ENCODE measurements at regions not wholly inside any gene's neighbourhood (a gene's known extent, or its start where the extent isn't known, plus 50 kb on each side); places are given as distances from the start of the nearest gene placed in this dataset.

GRCh38 chr9:13725516-13725915 lies 446.0 kb upstream of the MPDZ start:
- CTCF ChIA-PET (ENCODE audit: low intra/inter-chr PET ratio, low total read pairs) = no interaction called here
- DNase-seq (ENCODE audit: low spot score) (no peak), FAIRE-seq (no peak), ATAC-seq (no peak)
- POLR2A ChIA-PET = no interaction called here
- TF ChIP-seq ZNF615 (CRISPR knock-in tag; IDR thresholded peaks at IDR 0.05; ENCODE audit: borderline replicate concordance) (no peak), SNRNP70 (IDR thresholded peaks at IDR 0.05; ENCODE audit: low read depth, low read length) (no peak), MIER3 (CRISPR knock-in tag; IDR thresholded peaks at IDR 0.05; ENCODE audit: borderline replicate concordance) (no peak)
- no peak overlapping the region for H3K27ac ChIP-seq (ENCODE audit: extremely low read length, insufficient read depth, low read length)
- no TSS peak for BruUV-seq (replicated peaks)
- no peaks in the 10 kb centered on the region for H3K27me3 ChIP-seq (ENCODE audit: control insufficient read depth in 1 of 2, insufficient read depth in 2 of 2, low read length in 2 of 2)
- H2AFZ ChIP-seq (ENCODE audit: low read length) = no peak overlapping the region
- H4K20me1 ChIP-seq (ENCODE audit: insufficient read depth, low read length) = no peaks in the 10 kb centered on the region
- H3K9me3 ChIP-seq (ENCODE audit: low read length) = no peaks in the 10 kb centered on the region
- H3K9ac ChIP-seq (ENCODE audit: insufficient read depth, low read depth, low read length) = no peak overlapping the region
- in situ Hi-C loops (cut with HindIII; ENCODE audit: extremely low pct_ligation_motif_present, low pct_unique_long_range_greater_than_20kb) (no loop called here), intact Hi-C loops (cut with micrococcal nuclease; ENCODE audit: unreplicated experiment) (no loop called here)
- H3K36me3 ChIP-seq (replicated peaks in 1 of 2; ENCODE audit: control insufficient read depth in 1 of 2, insufficient read depth in 2 of 2, low read length in 2 of 2) = no peaks in the 10 kb centered on the region
- no peak overlapping the region for H3K4me2 ChIP-seq (ENCODE audit: low read depth, low read length)
- no peaks in the 10 kb centered on the region for H3K79me2 ChIP-seq (ENCODE audit: insufficient read depth, low read length)
- WGBS (ENCODE audit: low lambda C conversion rate) = 0% methylated on average over 2 of the region's 2 CpGs
- no peaks in the 10 kb centered on the region for H3K4me1 ChIP-seq (ENCODE audit: insufficient read depth, low read length)
- no peak overlapping the region for H3K4me3 ChIP-seq (replicated peaks in 1 of 3; ENCODE audit: insufficient read depth in 1 of 3, low read depth in 2 of 3, low read length in 3 of 3)

GRCh38 chr9:13721481-13722235 lies 442.2 kb upstream of the MPDZ start:
- Histone ChIP-seq H4K20me1 (ENCODE audit: insufficient read depth, low read length) (no peaks in the 10 kb centered on the region), H3K4me1 (ENCODE audit: insufficient read depth, low read length) (no peaks in the 10 kb centered on the region), H3K27ac (ENCODE audit: extremely low read length, insufficient read depth, low read length) (no peak overlapping the region), H3K4me2 (ENCODE audit: low read depth, low read length) (no peak overlapping the region), H3K9ac (ENCODE audit: insufficient read depth, low read depth, low read length) (no peak overlapping the region), H3K79me2 (ENCODE audit: insufficient read depth, low read length) (no peaks in the 10 kb centered on the region), H2AFZ (ENCODE audit: low read length) (no peak overlapping the region), H3K4me3 (replicated peaks in 1 of 3; ENCODE audit: insufficient read depth in 1 of 3, low read depth in 2 of 3, low read length in 3 of 3) (no peak overlapping the region), H3K9me3 (ENCODE audit: low read length) (no peaks in the 10 kb centered on the region), H3K27me3 (ENCODE audit: control insufficient read depth in 1 of 2, insufficient read depth in 2 of 2, low read length in 2 of 2) (no peaks in the 10 kb centered on the region), H3K36me3 (replicated peaks in 1 of 2; ENCODE audit: control insufficient read depth in 1 of 2, insufficient read depth in 2 of 2, low read length in 2 of 2) (no peaks in the 10 kb centered on the region)
- ChIA-PET POLR2A (no interaction called here), CTCF (ENCODE audit: low intra/inter-chr PET ratio, low total read pairs) (no interaction called here)
- DNase-seq (ENCODE audit: low spot score) = no peak
- WGBS (ENCODE audit: low lambda C conversion rate) = 0% methylated on average over 1 of the region's 1 CpG
- BruUV-seq (replicated peaks) = no TSS peak
- ATAC-seq = no peak
- intact Hi-C loops (cut with micrococcal nuclease; ENCODE audit: unreplicated experiment) = no loop called here
- no peak for FAIRE-seq
- TF ChIP-seq HMG20A (CRISPR knock-in tag; IDR thresholded peaks at IDR 0.05; ENCODE audit: borderline replicate concordance) = no peak
- in situ Hi-C loops (cut with HindIII; ENCODE audit: extremely low pct_ligation_motif_present, low pct_unique_long_range_greater_than_20kb) = no loop called here
